SK-N-SH treated with all-trans-retinoic acid at 6 μM for 48 hours (cell line): ENCODE measurements at regions not wholly inside any gene's neighbourhood (a gene's known extent, or its start where the extent isn't known, plus 50 kb on each side); places are given as distances from the start of the nearest gene placed in this dataset.

ENCODE experiments used
- ATAC-seq: fragments of 200-7000 bp; cut with Tn5 transposase; 3 replicates; pipeline ENCODE4 v1.9.1; 2020; ENCODE audit warnings: mild to moderate bottlenecking, moderate library complexity
- ARNTL ChIP-seq: fragments of 450-650 bp; formaldehyde crosslinking; IDR thresholded peaks from 2 replicates; pipeline ENCODE4 v1.5.0; 2020; ENCODE audit warnings: low read depth, mild to moderate bottlenecking, moderate library complexity, borderline replicate concordance
- BACH2 ChIP-seq: fragments of 250-450 bp; sonication (Bioruptor Pico); IDR thresholded peaks from 2 replicates; pipeline ENCODE4 v1.9.0; 2021; ENCODE audit warnings: mild to moderate bottlenecking, borderline replicate concordance
- CSDC2 ChIP-seq: fragments of 250-450 bp; sonication (Bioruptor Pico); IDR thresholded peaks from 2 replicates; pipeline ENCODE4 v1.5.0; 2020; ENCODE audit warnings: mild to moderate bottlenecking, moderate library complexity
- CSRNP3 ChIP-seq: fragments of 250-450 bp; sonication (Bioruptor Pico); IDR thresholded peaks from 2 replicates; pipeline ENCODE4 v1.5.1; 2021; ENCODE audit warnings: mild to moderate bottlenecking, moderate library complexity
- ESRRG ChIP-seq: fragments of 250-450 bp; sonication (Bioruptor Pico); IDR thresholded peaks from 2 replicates; pipeline ENCODE4 v1.6.1; 2021; ENCODE audit warnings: mild to moderate bottlenecking
- GLIS3 ChIP-seq: fragments of 250-450 bp; sonication (Bioruptor Pico); IDR thresholded peaks from 2 replicates; pipeline ENCODE4 v1.5.0; 2020; ENCODE audit warnings: mild to moderate bottlenecking, moderate library complexity
- ISL1 ChIP-seq: fragments of 250-450 bp; sonication (Bioruptor Pico); IDR thresholded peaks from 2 replicates; pipeline ENCODE4 v2.1.2; 2022; ENCODE audit warnings: mild to moderate bottlenecking, moderate library complexity
- OSR1 ChIP-seq: fragments of 250-450 bp; sonication (Bioruptor Pico); IDR thresholded peaks from 2 replicates; pipeline ENCODE4 v1.8.0; 2022; ENCODE audit warnings: moderate library complexity, mild to moderate bottlenecking, inconsistent platforms
- PATZ1 ChIP-seq: fragments of 250-450 bp; sonication (Bioruptor Pico); IDR thresholded peaks from 2 replicates; pipeline ENCODE4 v1.8.0; 2020; ENCODE audit warnings: mild to moderate bottlenecking, moderate library complexity, borderline replicate concordance
- POU6F1 ChIP-seq: fragments of 250-450 bp; sonication (Bioruptor Pico); IDR thresholded peaks from 2 replicates; pipeline ENCODE4 v1.8.0; 2021; ENCODE audit warnings: low read depth, mild to moderate bottlenecking, moderate library complexity, borderline replicate concordance
- PPARA ChIP-seq: fragments of 250-450 bp; sonication (Bioruptor Pico); IDR thresholded peaks from 2 replicates; pipeline ENCODE4 v1.5.0; 2020; ENCODE audit warnings: mild to moderate bottlenecking, borderline replicate concordance
- RARB ChIP-seq: fragments of 250-450 bp; sonication (Bioruptor Pico); IDR thresholded peaks from 2 replicates; pipeline ENCODE4 v1.8.0; 2021; ENCODE audit warnings: mild to moderate bottlenecking, moderate library complexity
- SNAI2 ChIP-seq: fragments of 250-450 bp; sonication (Bioruptor Pico); IDR thresholded peaks from 2 replicates; pipeline ENCODE4 v1.5.0; 2020; ENCODE audit warnings: mild to moderate bottlenecking, moderate library complexity
- TCF4 ChIP-seq: fragments of 250-450 bp; sonication (Bioruptor Pico); IDR thresholded peaks from 2 replicates; pipeline ENCODE4 v1.8.0; 2021; ENCODE audit warnings: mild to moderate bottlenecking, moderate library complexity, borderline replicate concordance
- ZC3H10 ChIP-seq: fragments of 250-450 bp; sonication (Bioruptor Pico); IDR thresholded peaks from 2 replicates; pipeline ENCODE4 v1.5.1; 2021; ENCODE audit warnings: mild to moderate bottlenecking, moderate library complexity
- ZFP3 ChIP-seq: fragments of 250-450 bp; sonication (Bioruptor Pico); IDR thresholded peaks from 2 replicates; pipeline ENCODE4 v1.5.0; 2020; ENCODE audit warnings: mild to moderate bottlenecking, moderate library complexity
- ZFP30 ChIP-seq: fragments of 450-650 bp; formaldehyde crosslinking; IDR thresholded peaks from 2 replicates; pipeline ENCODE4 v1.5.0; 2022; ENCODE audit warnings: mild to moderate bottlenecking, moderate library complexity
- ZNF70 ChIP-seq: fragments of 450-650 bp; formaldehyde crosslinking; IDR thresholded peaks from 2 replicates; pipeline ENCODE4 v1.5.0; 2020; ENCODE audit warnings: mild to moderate bottlenecking, moderate library complexity
- ZNF8 ChIP-seq: fragments of 450-650 bp; formaldehyde crosslinking; IDR thresholded peaks from 2 replicates; pipeline ENCODE4 v1.5.0; 2020; ENCODE audit warnings: mild to moderate bottlenecking, moderate library complexity
- TF ChIP-seq, protein P1 (sequence below): fragments of 250-450 bp; sonication (Bioruptor Pico); IDR thresholded peaks from 2 replicates; pipeline ENCODE4 v1.5.1; 2020; ENCODE audit warnings: low read depth, mild to moderate bottlenecking, moderate library complexity

DNA sequence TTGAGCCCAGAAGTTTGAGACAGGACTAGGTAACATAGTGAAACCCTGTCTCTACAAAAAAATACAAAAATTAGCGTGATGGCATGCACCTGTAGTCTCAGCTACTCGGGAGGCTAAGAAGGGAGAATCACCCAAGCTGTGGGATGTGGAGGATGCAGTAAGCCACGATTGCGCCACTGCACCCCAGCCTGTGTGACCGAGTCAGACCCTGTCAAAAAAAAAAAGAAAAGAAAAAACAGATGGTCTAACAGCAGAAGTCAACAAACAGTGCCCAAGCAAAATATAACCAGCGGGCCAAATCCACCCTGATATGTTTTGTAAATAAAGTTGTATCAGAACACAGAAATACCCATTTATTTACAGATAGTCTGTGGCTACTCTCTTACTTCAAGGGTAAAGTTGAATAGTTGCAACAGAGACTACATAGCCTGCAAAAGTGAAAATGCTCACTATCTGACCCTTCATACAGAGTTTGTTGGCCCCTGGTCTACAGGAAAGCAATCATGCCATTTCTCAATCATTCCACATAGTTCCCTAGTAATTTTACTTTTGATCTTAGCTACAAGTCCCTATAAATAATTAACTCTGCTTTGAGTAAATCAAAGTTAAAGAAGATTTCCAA lies 383.7 kb downstream of the TLE1 start (continued):
- no peak for TF ChIP-seq PATZ1 (CRISPR knock-in tag)
- TF ChIP-seq SNAI2 (CRISPR knock-in tag): no peak
- no peak for TF ChIP-seq POU6F1
- no peak for TF ChIP-seq ARNTL

DNA sequence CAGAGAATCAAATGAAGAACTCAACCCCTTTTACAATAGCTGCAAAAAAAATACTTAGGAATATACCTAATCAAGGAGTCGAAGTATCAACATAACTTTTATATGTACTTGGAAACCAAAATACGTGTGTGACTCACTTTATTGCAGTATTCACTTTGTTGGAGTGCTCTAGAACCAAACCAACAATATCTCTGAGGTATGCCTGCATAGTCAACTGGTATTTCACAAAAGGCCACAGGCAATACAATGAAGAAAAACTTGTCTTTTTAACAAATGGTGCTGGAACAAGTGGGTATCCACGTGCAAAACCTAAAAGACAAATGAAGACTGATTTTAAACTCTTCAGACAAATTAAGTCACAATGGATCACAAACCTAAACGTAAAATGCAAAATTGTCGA lies 385.7 kb downstream of the TLE1 start:
- ATAC-seq: no peak
- no peak for TF ChIP-seq ZC3H10
- no peak for TF ChIP-seq ZNF8 (CRISPR knock-in tag)
- TF ChIP-seq POU6F1: no peak
- TF ChIP-seq TCF4 (CRISPR knock-in tag): no peak
- TF ChIP-seq ESRRG (CRISPR knock-in tag): no peak
- no peak for TF ChIP-seq ARNTL
- TF ChIP-seq ISL1 (CRISPR knock-in tag): no peak
- no peak for TF ChIP-seq RARB (CRISPR knock-in tag)
- no peak for TF ChIP-seq ZFP30
- TF ChIP-seq PPARA: no peak
- no peak for TF ChIP-seq CSDC2 (CRISPR knock-in tag)
- no peak for TF ChIP-seq SNAI2 (CRISPR knock-in tag)
- TF ChIP-seq, protein P1, sequence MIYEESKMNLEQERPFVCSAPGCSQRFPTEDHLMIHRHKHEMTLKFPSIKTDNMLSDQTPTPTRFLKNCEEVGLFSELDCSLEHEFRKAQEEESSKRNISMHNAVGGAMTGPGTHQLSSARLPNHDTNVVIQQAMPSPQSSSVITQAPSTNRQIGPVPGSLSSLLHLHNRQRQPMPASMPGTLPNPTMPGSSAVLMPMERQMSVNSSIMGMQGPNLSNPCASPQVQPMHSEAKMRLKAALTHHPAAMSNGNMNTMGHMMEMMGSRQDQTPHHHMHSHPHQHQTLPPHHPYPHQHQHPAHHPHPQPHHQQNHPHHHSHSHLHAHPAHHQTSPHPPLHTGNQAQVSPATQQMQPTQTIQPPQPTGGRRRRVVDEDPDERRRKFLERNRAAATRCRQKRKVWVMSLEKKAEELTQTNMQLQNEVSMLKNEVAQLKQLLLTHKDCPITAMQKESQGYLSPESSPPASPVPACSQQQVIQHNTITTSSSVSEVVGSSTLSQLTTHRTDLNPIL (CRISPR knock-in tag): no peak
- no peak for TF ChIP-seq BACH2
- TF ChIP-seq ZFP3: no peak
- TF ChIP-seq GLIS3: no peak
- TF ChIP-seq OSR1 (CRISPR knock-in tag): no peak
- TF ChIP-seq, all 23 proteins: peak for 0

GRCh38 chr9:81293651-81294050 lies 395.7 kb downstream of the TLE1 start:
- no peak for ATAC-seq
- TF ChIP-seq CSRNP3 (CRISPR knock-in tag) (no peak), ARNTL (no peak), ZC3H10 (no peak), BACH2 (no peak), GLIS3 (no peak), RARB (CRISPR knock-in tag) (no peak), CSDC2 (CRISPR knock-in tag) (no peak), ESRRG (CRISPR knock-in tag) (no peak), POU6F1 (no peak), PATZ1 (CRISPR knock-in tag) (no peak), ZFP30 (no peak), ZNF70 (no peak)
